NCI-H1105 (cell line): ENCODE measurements at regions not wholly inside any gene's neighbourhood (a gene's known extent, or its start where the extent isn't known, plus 50 kb on each side); places are given as distances from the start of the nearest gene placed in this dataset.
"Not testable (repeated sequence)": the region's sequence is repeated elsewhere in the genome, so short reads cannot be mapped to it uniquely, and the experiment has no call there.

Source experiments
- DNase-seq: peaks from one replicate; lab custom pipeline; 2025; lab: John Stamatoyannopoulos, UW

DNA sequence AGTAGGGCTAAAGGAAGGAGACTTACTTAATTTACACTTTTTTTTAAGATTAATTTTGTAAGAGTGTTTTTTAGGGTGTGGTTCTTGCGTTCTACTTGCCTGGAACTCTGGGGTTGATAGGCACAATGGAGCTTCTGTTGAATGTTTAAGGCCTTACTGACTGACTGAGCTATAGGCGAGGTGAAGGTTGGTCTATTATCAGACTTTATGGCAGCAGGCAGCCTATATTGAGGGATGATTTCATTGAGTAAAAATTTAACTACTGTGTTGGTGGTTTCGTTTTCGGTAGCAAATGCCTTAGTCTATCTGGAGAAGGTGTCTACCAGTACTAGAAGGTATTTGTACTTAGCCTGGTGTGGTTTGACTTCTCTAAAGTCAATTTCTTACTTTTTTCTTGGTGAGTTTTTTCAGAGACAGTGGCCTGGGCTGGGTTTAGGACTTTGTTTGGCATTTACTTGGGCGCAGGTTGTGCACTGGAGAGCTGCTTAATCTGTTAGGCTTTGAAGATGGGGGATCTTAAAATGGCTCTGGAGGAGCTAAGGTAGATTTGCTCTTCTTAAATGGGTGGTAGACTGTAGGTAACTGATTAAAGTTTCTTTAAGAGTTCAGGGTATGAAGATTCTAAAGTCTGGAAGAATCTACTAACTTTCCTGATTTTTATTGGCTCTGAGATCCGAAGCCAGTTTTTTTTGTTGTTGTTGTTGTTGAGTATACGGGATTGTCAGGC lies 164.5 kb upstream of the CCZ1B start:
- not testable (repeated sequence) for DNase-seq

- DNase-seq, result not testable (repeated sequence)
These were observed 165.1 kb upstream of the CCZ1B start for GRCh38 chr7:6991169-6991611.

DNA sequence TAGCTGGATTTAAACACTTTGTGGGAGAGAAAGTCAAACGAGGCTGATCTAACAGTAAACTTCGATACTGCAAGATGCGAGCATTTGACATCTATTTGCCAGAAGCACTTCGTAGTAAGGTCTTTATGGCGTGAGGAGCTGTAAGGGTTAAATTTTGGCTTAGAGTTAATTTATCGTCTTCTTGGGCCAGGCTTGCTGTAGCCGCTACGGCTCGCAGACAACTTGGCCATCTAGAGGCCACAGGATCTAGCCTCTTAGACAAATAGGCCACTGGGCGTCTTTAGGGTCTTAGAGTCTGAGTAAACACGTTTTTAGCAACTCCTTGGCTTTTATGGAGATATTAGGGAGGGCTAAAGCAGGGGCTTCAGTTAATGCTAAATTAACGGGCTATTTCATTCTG lies 165.6 kb upstream of the CCZ1B start:
- not testable (repeated sequence) for DNase-seq

DNA sequence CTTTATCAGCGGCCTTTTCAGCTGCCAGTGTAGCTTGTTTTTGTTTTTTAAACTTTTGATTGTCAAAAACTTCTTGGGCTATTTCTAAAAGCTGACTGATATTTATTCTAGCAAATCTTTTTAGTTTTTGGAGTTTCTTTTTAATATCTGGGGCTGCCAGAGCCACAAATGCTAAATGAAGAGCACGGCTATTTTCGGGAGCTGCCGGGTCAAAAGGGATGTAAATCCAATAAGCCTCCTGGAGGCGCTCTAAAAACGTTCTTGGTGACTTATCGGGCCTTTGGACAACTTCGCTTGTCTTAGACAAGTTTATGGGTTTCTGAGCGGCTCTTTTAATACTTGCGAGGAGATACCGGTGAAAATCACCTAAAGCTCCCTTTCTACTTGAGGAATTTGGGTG lies 166.1 kb upstream of the CCZ1B start:
- not testable (repeated sequence) for DNase-seq

- DNase-seq, result not testable (repeated sequence)
These were observed 169.0 kb upstream of the CCZ1B start for GRCh38 chr7:6995026-6995425.

GRCh38 chr7:6995493-6996289 lies 169.6 kb upstream of the CCZ1B start:
- not testable (repeated sequence) for DNase-seq

DNA sequence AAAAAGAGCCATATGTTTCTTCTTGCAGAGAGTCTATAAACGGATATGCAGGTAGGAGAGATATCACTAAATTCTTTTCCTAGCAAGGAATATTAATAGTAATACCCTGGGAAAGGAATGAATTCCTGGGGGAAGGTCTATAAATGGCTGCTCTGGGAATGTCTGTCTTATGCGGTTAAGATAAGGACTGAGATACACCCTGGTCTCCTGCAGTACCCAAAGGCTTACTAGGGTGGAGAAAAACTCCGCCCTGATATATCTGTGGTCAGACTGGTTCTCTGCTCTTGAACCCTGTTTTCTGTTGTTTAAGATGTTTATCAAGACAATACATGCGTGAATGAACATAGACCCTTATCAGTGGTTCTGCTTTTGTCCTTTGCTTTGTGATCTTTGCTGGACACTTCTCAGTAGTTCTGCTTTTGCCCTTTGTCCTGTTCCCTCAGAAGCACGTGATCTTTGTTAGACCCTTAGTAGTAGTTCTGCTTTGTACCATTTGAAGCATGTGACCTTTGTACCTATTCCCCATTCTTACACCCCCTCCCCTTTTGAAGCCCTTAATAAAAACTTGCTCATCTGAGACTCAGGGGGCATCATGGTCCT lies 173.1 kb upstream of the CCZ1B start:
- DNase-seq, result not testable (repeated sequence)

DNA sequence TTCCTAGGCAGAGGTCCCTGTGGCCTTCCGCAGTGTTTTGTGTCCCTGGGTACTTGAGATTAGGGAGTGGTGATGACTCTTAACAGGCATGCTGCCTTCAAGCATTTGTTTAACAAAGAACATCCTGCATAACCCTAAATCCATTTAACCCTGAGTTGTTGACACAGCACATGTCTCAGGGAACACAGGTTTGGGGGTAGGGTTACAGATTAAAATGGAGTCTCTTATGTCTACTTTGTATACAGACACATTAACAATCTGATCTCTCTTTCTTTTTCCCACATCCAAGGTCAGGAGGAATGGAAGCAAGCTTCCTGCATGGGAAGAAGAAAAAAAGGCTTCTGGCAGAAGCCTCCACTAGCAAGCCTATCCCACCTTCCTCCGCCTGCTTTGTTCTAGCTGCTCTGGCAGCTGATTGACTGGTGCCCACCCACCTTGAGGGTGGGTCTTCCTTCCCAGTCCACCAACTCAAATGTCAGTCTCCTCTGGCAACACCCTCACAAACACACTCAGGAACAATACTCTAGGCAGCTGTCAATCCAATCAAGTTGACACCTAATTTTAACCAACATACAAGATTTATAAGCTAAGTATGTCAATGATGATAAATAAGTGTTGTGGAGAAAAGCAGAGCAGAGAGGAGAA lies 176.5 kb upstream of the CCZ1B start:
- no peak for DNase-seq

DNA sequence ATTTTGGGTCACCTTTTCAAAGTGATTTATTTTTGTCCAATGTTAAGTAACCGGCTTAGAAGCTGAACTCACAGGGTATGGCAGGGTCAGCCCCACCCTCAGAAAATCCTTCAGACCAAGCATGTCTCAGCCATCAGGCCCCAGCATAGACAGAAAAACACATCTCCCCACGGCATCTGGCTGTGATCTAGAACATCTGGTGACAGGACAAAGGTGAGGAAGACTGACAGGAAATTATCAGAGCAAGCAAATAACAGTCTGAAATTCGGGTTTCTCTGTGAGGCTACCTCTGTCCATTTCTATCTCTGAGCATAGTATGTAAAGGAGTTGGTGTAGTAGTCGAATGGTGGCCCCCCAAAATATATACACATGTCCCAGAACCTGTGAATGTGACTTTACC lies 177.0 kb upstream of the C1GALT1 start:
- no peak for DNase-seq

DNA sequence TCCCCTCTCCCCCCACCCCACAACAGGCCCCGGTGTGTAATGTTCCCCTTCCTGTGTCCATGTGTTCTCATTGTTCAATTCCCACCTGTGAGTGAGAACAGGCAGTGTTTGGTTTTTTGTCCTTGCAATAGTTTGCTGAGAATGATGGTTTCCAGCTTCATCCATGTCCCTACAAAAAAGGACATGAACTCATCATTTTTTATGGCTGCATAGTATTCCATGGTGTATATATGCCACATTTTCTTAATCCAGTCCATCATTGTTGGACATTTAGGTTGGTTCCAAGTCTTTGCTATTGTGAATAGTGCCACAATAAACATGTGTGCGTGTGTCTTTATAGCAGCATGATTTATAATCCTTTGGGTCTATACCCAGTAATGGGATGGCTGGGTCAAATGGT lies 176.4 kb upstream of the C1GALT1 start:
- DNase-seq, result not testable (repeated sequence)

DNA sequence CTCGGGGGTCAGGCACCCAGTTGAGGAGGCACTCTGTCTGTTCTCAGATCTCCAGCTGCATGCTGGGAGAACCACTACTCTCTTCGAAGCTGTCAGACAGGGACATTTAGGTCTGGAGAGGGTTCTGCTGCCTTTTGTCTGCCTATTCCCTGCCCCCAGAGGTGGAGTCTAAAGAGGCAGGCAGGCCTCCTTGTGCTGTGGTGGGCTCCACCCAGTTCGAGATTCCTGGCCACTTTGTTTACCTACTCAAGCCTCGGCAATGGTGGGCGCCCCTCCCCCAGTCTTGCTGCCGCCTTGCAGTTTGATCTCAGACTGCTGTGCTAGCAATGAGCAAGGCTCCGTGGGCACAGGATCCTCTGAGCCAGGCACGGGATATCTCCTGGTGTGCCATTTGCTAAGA lies 171.1 kb upstream of the C1GALT1 start:
- not testable (repeated sequence) for DNase-seq

- not testable (repeated sequence) for DNase-seq
These were observed 170.6 kb upstream of the C1GALT1 start for GRCh38 chr7:7011751-7012150.

DNA sequence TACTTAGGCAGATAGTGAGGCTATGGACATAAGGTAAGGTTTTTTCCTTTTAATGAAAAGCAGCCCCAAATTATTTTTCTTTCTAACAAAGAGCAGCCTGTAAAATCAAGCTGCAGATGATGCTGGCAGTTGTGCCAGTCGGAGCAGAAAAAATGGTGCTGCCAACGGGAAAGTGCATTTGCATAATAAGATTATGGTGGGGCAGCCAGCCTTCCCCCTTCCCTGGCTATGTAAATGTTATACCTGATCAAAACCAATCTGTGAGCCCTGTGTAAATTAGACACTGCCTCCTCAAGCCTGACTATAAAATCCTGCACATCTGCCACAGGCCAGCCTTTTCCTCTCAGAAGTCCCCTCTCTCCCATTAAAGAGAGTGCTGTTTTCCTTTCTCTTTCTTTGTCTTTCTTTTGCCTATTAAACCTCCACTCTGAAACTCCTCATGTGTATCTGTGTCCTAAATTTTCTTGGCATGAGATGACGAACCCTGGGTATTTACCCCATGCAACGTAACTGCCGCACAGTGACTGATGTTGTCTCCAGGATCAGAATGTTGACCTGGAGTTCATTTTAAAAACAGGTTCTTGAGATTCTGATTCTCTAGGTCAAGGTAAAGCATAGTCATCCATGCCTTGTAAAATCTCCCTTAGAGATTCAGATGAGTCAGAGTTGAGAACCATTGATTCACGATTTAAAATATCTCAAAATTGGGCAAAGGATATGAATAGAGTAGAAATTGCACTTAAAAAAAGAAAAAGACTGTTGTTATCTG lies 167.3 kb upstream of the C1GALT1 start:
- peak; percentile 2 for DNase-seq

GRCh38 chr7:7017707-7018280 lies 164.6 kb upstream of the C1GALT1 start:
- no peak for DNase-seq

DNA sequence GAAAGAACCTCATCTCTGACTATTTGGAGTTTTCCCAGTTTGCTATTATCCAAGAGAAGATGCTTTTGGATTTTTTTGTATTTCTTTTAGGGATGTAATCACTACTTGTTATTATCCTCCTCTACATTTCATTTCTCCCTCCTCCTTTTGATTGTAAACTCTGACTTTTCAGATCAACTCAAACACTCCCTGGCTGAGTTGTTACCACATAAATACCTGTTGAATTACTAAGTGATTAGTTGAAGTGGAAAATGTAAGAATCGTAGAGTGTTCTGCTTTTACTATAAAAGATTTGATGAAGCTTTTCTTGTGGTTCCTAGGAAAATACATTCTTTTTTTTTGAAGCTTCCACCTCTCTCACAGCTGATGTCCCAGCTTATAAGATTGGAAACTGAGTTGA lies 164.1 kb upstream of the C1GALT1 start:
- DNase-seq, result no peak

DNA sequence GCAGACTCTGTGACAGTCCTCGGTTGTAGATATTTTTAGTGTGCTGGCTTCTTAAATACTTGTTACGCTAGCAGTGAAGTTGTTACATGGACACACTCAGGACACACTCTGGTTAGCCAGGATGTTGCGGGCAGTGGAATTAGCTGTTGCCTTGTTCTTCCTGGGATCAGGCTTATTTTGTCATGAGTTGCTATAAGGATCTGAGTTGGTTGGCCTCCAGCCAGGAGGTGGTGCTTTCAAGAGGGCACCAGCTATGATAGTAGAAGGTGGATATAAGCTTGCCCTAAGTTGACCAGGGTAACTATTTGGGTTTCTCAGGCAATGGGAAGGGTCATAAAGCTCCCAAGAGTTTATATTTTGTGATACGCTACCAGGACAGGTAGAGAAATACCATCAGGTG lies 150.1 kb upstream of the C1GALT1 start:
- DNase-seq, result no peak

DNA sequence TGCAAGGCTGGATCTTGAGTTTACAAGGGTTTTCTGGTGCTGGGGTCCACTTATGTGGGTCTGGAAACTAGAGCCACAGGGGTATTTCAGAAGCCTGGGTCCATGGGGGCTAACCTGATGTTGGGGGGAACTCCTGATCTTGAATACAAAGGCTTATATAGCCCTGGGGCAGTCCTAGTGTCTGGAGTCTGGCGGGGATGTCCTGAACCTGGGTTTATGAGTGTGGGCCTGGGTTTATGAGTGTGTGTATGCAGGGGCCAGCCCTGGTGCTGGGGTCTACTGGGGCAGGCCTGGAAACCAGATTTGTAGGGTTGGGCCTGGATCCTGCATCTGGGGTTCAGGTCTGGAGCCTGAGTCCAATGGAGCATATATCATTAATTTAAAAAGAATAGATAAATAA lies 146.5 kb upstream of the C1GALT1 start:
- no peak for DNase-seq

DNA sequence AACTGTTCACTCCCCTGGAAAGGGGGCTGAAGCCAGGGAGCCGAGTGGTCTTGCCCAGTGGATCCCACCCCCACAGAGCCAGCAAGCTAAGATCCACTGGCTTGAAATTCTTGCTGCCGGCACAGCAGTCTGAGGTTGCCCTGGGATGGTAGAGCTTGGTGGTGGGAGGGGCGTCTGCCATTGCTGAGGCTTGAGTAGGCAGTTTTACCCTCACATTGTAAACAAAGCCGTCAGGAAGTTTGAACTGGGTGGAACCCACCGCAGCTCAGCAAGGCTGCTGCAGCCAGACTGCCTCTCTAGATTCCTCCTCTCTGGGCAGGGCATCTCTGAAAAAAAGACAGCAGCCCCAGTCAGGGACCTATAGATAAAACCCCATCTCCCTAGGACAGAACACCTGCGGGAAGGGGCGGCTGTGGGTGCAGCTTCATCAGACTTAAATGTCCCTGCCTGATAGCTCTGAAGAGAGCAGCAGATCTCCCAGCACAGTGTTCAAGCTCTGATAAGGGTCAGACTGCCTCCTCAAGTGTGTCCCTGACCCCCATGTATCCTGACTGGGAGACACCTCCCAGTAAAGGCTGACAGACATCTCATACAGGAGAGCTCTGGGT lies 140.0 kb upstream of the C1GALT1 start:
- not testable (repeated sequence) for DNase-seq

DNA sequence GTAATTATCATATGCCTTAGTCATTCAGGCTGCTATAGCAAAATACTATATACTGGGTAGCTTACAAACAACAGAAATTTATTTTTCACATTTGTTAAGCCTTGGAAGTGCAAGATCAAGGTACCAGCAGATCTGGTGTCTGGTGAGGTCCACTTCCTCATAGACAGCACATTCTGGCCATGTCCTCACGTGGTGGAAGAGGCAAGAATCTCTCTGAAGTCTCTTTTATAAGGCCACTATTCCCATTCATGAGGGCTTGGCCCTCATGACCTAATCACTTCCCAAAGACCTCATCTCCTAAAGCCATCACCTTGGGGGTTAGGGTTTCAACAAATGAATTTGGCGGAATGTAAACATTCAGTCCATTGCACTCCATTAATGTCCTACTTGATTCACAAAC lies 137.5 kb upstream of the C1GALT1 start:
- no peak for DNase-seq

DNA sequence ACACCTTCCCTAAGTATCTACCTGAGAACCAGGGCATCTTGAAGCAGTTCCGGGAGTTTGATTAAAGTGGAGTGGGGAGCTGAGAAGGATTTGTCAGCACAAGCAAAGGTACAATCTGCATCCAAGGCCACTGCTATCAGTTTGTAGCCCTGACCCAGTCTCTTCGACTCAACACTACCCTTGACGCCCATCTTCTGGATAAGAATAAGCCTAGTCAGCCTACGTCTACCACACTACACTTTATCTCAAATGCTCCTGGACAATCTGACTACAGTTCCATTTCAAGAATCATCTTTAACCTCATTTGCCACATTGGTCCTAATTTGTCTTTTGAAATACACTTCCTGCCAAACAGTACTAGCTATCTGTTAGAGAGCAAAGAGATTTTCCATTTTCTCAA lies 134.1 kb upstream of the C1GALT1 start:
- no peak for DNase-seq
